Lung (tissue), 11 donors: ENCODE measurements at regions not wholly inside any gene's neighbourhood (a gene's known extent, or its start where the extent isn't known, plus 50 kb on each side); places are given as distances from the start of the nearest gene placed in this dataset.
A peak's percentile ranks its signal among the peaks of the same experiment; 100 is the strongest.
"Not testable (repeated sequence)": the region's sequence is repeated elsewhere in the genome, so short reads cannot be mapped to it uniquely, and the experiment has no call there.

Source experiments
- ATAC-seq: fragments of 200-7000 bp; cut with Tn5 transposase; one replicate; pipeline ENCODE4 v1.9.1; 2020; ENCODE audit warnings: moderate number of reproducible peaks; ENCODE audit not compliant: insufficient read depth, low FRiP score
- DNase-seq, 3 donors: peaks; one replicate each; pipeline ENCODE4 v3.0.0-alpha.2; 2013 to 2017
- H3K27ac ChIP-seq, 2 donors: one replicate each; pipeline ENCODE4 v1.5.1; 2013; ENCODE audit warnings: mild to moderate bottlenecking in 2 of 2, moderate library complexity in 2 of 2, control low read depth in 1 of 2, inconsistent platforms in 1 of 2, low read depth in 1 of 2, low read length in 1 of 2
- H3K27me3 ChIP-seq, 3 donors: one replicate each; pipeline ENCODE4 v1.5.1; 2013; ENCODE audit warnings: low read length in 2 of 3; ENCODE audit not compliant: control insufficient read depth in 3 of 3, insufficient read depth in 3 of 3
- H3K36me3 ChIP-seq, 4 donors: one replicate each; pipeline ENCODE4 v1.5.1; 2013; ENCODE audit warnings: low read length in 4 of 4, mild to moderate bottlenecking in 1 of 4, moderate library complexity in 1 of 4; ENCODE audit not compliant: control insufficient read depth in 4 of 4, insufficient read depth in 4 of 4
- H3K4me1 ChIP-seq, 5 donors: one replicate each; pipeline ENCODE4 v1.5.1; 2013; ENCODE audit warnings: low read length in 5 of 5, mild to moderate bottlenecking in 2 of 5, moderate library complexity in 1 of 5; ENCODE audit not compliant: control insufficient read depth in 5 of 5, insufficient read depth in 5 of 5
- H3K4me3 ChIP-seq: one replicate; pipeline ENCODE4 v1.5.1; 2013; ENCODE audit warnings: mild to moderate bottlenecking, control low read depth, moderate library complexity
- H3K9ac ChIP-seq, 2 donors: one replicate each; pipeline ENCODE4 v1.5.1; 2013; ENCODE audit warnings: low read length in 2 of 2, control low read depth in 1 of 2; ENCODE audit not compliant: insufficient read depth in 1 of 2
- H3K9me3 ChIP-seq, 4 donors: one replicate each; pipeline ENCODE4 v1.5.1; 2013; ENCODE audit warnings: low read length in 3 of 4, mild to moderate bottlenecking in 1 of 4, moderate library complexity in 1 of 4; ENCODE audit not compliant: control insufficient read depth in 4 of 4, insufficient read depth in 3 of 4
- CTCF ChIP-seq: IDR thresholded peaks from 2 replicates; pipeline ENCODE4 v1.5.1; 2012; ENCODE audit warnings: mild to moderate bottlenecking; ENCODE audit errors: control extremely low read depth, extremely low read depth
- WGBS, 2 donors: extraction: QIAGEN DNeasy Blood & Tissue Kit; methylation state at CpG; one replicate each; pipeline ENCODE4 v1.1.7; 2013; 5-methylcytosine and 5-hydroxymethylcytosine counted together
- donor health status: control.
- donor health status: control.
- donor health status: Bipolar disorder and iron deficiency.
- donor health status: healthy.
- donor health status: DM: yes; HTN: yes; CAD: no.

GRCh38 chr4:28287831-28288233 is 1427.2 kb downstream of the STIM2 start:
- H3K36me3 ChIP-seq, result no peaks in the 10 kb centered on the region
- no peak overlapping the region for H3K9ac ChIP-seq
- no peaks in the 10 kb centered on the region for H3K27me3 ChIP-seq
- WGBS, 2 donors, result 61 to 80% methylated on average over 3 of the region's 3 CpGs
- no peaks in the 10 kb centered on the region for H3K9me3 ChIP-seq
- H3K4me1 ChIP-seq, result no peaks in the 10 kb centered on the region
- DNase-seq, result peak in 1 of 3 donors; percentile 1
- TF ChIP-seq CTCF, result no peak
- ATAC-seq, result peak; percentile 72
- no peak overlapping the region for H3K27ac ChIP-seq
- H3K4me3 ChIP-seq, result no peak overlapping the region

- DNase-seq, result no peak
These were observed 1435.6 kb downstream of the STIM2 start for GRCh38 chr4:28296239-28296638.

GRCh38 chr4:28310926-28311325 is 1450.3 kb downstream of the STIM2 start:
- no peak for DNase-seq
- no peaks in the 10 kb centered on the region for H3K27me3 ChIP-seq
- no peak overlapping the region for H3K9ac ChIP-seq
- no peak overlapping the region for H3K4me3 ChIP-seq
- no peaks in the 10 kb centered on the region for H3K36me3 ChIP-seq
- no peaks in the 10 kb centered on the region for H3K4me1 ChIP-seq
- ATAC-seq, result no peak
- peaks cover 0 to under 1% (median 0%) of the 10 kb centered on the region in 4 donors for H3K9me3 ChIP-seq
- H3K27ac ChIP-seq, result no peak overlapping the region
- TF ChIP-seq CTCF, result no peak
- 84% methylated on average over 2 of the region's 2 CpGs for WGBS, 2 donors

More at GRCh38 chr4:28296239-28296638, 1435.6 kb downstream of the STIM2 start:
- Histone ChIP-seq H3K27me3 (no peaks in the 10 kb centered on the region), H3K4me1 (no peaks in the 10 kb centered on the region), H3K36me3 (no peaks in the 10 kb centered on the region), H3K27ac (no peak overlapping the region), H3K9me3 (peaks cover 0 to 4% (median 0%) of the 10 kb centered on the region in 4 donors), H3K9ac (no peak overlapping the region), H3K4me3 (no peak overlapping the region)
- 83 to 85% methylated on average over 1 of the region's 1 CpG for whole genome bisulfite sequencing, 2 donors
- ATAC-seq, result no peak
- TF ChIP-seq CTCF, result no peak

- H3K4me1 ChIP-seq, H3K9ac ChIP-seq, ATAC-seq, H3K27me3 ChIP-seq, H3K4me3 ChIP-seq, H3K9me3 ChIP-seq, DNase-seq, H3K27ac ChIP-seq, H3K36me3 ChIP-seq: not testable (repeated sequence)
- WGBS, 2 donors, result 87 to 89% methylated on average over 11 of the region's 11 CpGs
These were observed 1451.9 kb downstream of the STIM2 start for GRCh38 chr4:28312497-28312896.
